ENCODE measurements at regions not wholly inside any gene's neighbourhood (a gene's known extent, or its start where the extent isn't known, plus 50 kb on each side); places are given as distances from the start of the nearest gene placed in this dataset.

DNA sequence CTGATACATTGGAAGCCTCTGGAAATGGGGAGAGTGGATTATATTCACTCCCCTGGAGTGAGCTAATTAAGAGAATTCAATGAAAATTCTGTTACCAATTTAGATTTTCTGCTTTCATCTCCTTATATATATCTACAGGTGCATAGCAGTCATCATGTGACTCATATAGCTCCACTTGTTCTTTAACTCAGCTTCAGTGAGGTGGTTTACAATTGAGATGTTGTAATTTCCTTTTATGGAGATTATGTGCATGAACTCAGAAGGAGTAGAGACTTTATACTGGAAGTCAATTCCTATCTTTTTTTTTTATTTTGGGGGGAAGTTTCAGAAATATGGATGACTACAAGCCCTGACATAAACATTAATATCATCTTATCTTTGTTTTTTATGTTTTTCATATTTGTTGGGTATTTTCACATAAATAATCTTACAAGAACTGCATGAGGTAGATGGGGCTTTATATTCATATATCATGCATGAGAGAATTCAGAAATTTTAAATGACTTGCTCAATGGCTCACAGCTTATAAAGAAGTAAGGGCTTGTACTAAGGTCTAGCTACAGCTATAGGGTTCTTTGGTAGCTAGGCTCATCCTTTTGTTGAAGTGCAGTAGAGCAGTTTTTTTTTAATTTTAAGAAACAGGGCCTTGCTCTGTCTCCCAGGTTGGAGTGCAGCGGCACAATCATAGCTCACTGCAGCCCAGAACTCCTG, 92.3 kb upstream of the SCAF11 start:
- no peak overlapping the region for H3K27ac Mint-ChIP-seq
- TF ChIP-seq, protein P1, sequence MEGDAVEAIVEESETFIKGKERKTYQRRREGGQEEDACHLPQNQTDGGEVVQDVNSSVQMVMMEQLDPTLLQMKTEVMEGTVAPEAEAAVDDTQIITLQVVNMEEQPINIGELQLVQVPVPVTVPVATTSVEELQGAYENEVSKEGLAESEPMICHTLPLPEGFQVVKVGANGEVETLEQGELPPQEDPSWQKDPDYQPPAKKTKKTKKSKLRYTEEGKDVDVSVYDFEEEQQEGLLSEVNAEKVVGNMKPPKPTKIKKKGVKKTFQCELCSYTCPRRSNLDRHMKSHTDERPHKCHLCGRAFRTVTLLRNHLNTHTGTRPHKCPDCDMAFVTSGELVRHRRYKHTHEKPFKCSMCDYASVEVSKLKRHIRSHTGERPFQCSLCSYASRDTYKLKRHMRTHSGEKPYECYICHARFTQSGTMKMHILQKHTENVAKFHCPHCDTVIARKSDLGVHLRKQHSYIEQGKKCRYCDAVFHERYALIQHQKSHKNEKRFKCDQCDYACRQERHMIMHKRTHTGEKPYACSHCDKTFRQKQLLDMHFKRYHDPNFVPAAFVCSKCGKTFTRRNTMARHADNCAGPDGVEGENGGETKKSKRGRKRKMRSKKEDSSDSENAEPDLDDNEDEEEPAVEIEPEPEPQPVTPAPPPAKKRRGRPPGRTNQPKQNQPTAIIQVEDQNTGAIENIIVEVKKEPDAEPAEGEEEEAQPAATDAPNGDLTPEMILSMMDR (conservative IDR thresholded peaks at IDR 0.05) = no peak
- peaks cover 5% of the 10 kb centered on the region for H3K27me3 Mint-ChIP-seq
- no peaks in the 10 kb centered on the region for H3K4me1 Mint-ChIP-seq (ENCODE audit: unreplicated experiment)
- peaks cover 4% of the 10 kb centered on the region for H3K36me3 Mint-ChIP-seq
- peaks cover 27% of the 10 kb centered on the region for H3K9me3 Mint-ChIP-seq
- no peak for DNase-seq (ENCODE audit: extremely low spot score, unreplicated experiment)
- H3K4me3 Mint-ChIP-seq = no peak overlapping the region

DNA sequence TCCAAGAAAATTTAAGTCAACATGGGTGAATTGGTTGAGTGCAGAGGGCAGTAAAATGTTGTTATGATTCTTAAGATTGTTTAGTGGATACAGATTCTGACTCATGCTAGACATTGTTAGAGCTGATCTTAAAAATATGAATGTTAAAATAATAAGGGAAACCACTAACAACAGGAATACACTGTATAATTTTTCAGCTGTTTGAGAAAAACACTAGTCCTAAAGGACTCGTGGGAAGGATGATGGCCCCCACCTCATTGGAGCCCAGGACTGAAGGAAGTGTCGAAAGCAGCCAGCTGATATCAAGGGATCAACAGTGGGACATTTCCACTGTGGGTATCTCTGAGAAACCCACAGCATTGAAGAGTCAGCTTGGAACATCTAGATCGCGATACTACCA, 82.9 kb upstream of the SCAF11 start:
- H3K36me3 Mint-ChIP-seq = no peaks in the 10 kb centered on the region
- DNase-seq (ENCODE audit: extremely low spot score, unreplicated experiment) = no peak
- TF ChIP-seq, protein P1 (conservative IDR thresholded peaks at IDR 0.05) = no peak
- no peak overlapping the region for H3K4me3 Mint-ChIP-seq
- H3K27ac Mint-ChIP-seq = no peak overlapping the region
- H3K27me3 Mint-ChIP-seq = peaks cover 5% of the 10 kb centered on the region
- H3K9me3 Mint-ChIP-seq = peaks cover 9% of the 10 kb centered on the region
- no peaks in the 10 kb centered on the region for H3K4me1 Mint-ChIP-seq (ENCODE audit: unreplicated experiment)

DNA sequence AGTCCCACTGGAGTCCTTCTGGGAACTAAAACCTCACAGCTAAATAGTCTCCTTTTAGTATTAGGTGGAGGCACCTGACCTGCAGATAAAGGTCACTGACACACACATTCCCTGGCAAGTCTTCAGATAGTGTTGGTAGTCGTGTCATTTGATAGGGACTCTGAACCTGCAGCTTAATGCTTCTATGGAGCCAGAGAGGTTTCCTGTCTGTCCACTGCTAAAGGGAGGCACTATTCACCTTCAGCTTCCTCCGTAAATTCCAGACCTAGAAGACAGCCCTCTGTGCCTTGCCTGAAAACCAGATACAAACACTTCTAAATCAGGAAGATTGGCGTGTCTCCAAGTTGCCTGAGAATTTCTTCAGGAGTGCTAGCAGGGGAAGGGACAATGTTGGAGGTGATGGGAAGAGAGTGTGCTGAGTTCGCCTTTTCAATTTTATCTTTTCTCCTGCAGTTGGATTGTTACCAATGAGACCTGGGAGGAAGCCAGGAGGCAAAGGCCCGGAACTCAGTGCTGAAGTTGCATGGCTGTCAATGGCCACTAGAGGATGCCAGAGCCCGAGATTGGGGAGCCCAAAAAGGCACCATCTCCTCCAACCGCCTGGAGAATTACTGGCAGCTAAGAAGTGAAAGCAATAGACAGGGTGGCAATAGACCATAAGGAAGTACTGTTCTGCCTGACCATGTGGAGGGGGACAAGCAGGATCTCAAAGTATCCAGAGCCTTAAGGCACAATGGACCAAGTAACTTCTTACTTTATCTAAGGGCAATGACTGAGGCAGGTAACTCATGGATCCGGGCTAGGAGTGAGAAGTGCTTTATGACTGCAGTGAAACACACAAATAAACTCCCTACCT, 81.6 kb upstream of the SCAF11 start:
- peaks cover 4% of the 10 kb centered on the region for H3K9me3 Mint-ChIP-seq
- H3K27me3 Mint-ChIP-seq = peaks cover 5% of the 10 kb centered on the region
- no peaks in the 10 kb centered on the region for H3K36me3 Mint-ChIP-seq
- TF ChIP-seq, protein P1 (conservative IDR thresholded peaks at IDR 0.05) = peak; percentile 82
- H3K4me3 Mint-ChIP-seq = no peak overlapping the region
- no peaks in the 10 kb centered on the region for H3K4me1 Mint-ChIP-seq (ENCODE audit: unreplicated experiment)
- H3K27ac Mint-ChIP-seq = peak overlapping the region; percentile 44
- peak; percentile 75 for DNase-seq (ENCODE audit: extremely low spot score, unreplicated experiment)

DNA sequence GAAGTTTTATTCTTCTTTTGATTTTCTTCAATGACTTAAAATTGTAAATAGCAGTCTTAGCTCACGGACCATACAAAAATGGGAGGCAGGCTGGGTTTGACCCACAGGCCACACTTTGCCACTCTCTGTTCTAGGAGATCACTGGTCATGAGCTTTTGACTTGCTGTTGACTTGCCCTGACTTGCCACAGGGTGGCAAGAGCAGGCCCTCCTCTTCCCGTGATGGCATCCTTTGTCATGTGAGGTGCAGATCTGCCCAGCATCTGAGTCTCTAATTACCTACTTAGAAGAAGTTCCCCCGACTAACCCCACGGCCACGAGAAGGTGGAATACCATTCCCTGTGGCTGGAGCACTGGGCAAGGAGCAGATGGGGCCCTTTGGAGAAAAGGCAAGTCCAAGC, 81.0 kb upstream of the SCAF11 start:
- H3K36me3 Mint-ChIP-seq = no peaks in the 10 kb centered on the region

DNA sequence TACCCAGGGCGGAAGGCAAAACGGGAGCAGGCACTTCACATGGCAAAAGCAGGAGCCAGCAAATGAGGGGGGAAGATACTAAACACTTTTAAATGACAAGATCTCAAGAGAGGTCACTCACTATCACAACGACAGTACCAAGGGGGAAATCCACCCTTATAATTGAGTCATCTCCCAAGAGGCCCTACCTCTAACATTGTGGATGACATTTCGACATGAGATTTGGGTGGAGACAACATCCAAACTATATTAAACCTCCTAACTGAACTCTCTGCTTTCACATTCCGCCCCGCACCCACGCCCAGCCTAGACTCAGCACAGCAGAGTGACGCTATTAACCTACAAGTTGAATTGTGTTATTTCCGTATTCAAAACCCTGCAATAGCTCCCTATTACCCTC, 76.7 kb upstream of the SCAF11 start:
- Mint-ChIP-seq H3K9me3 (no peaks in the 10 kb centered on the region), H3K27me3 (no peaks in the 10 kb centered on the region), H3K27ac (no peak overlapping the region), H3K36me3 (no peaks in the 10 kb centered on the region), H3K4me3 (no peak overlapping the region), H3K4me1 (ENCODE audit: unreplicated experiment) (no peaks in the 10 kb centered on the region)
- DNase-seq (ENCODE audit: extremely low spot score, unreplicated experiment) = no peak
- TF ChIP-seq, protein P1 (conservative IDR thresholded peaks at IDR 0.05) = no peak

More for the DNA sequence above, 81.0 kb upstream of the SCAF11 start:
- DNase-seq (ENCODE audit: extremely low spot score, unreplicated experiment) = no peak
- Mint-ChIP-seq H3K4me1 (ENCODE audit: unreplicated experiment) (no peaks in the 10 kb centered on the region), H3K9me3 (peaks cover 4% of the 10 kb centered on the region), H3K27me3 (peaks cover 2% of the 10 kb centered on the region), H3K4me3 (no peak overlapping the region), H3K27ac (no peak overlapping the region)
- TF ChIP-seq, protein P1 (conservative IDR thresholded peaks at IDR 0.05) = no peak
